Caki2 (cell line): ENCODE measurements at regions not wholly inside any gene's neighbourhood (a gene's known extent, or its start where the extent isn't known, plus 50 kb on each side); places are given as distances from the start of the nearest gene placed in this dataset.
"Not testable (repeated sequence)": the region's sequence is repeated elsewhere in the genome, so short reads cannot be mapped to it uniquely, and the experiment has no call there.

Experiments
- DNase-seq: peaks from one replicate; pipeline ENCODE4 v3.0.0-alpha.2; 2015; ENCODE audit warnings: low read depth
- in situ Hi-C: cut with HindIII; loops from 2 replicates; pipeline ENCODE4 v1.10.0; 2016; ENCODE audit warnings: low sequenced_read_pairs, low pct_unique_long_range_greater_than_20kb, mixed read lengths

DNA sequence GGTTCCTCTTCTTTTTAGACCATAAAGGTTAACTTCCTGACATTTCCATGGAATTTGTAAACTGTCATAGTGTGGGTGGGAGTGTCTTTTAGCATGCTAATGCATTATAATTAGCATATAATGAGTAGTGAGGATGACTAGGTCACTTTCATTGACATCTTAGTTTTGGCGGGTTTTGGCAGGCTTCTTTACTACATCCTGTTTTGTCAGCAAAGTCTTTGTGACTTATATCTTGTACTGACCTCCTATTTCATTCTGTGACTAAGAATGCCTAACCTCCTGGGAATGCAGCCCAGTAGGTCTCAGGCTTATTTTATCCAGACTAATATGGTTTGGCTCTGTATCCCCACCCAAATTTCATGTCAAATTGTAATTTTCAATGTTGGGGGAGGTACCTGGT is 149.6 kb upstream of the SYNCRIP start:
- in situ Hi-C loops = no loop called here
- DNase-seq = no peak

DNA sequence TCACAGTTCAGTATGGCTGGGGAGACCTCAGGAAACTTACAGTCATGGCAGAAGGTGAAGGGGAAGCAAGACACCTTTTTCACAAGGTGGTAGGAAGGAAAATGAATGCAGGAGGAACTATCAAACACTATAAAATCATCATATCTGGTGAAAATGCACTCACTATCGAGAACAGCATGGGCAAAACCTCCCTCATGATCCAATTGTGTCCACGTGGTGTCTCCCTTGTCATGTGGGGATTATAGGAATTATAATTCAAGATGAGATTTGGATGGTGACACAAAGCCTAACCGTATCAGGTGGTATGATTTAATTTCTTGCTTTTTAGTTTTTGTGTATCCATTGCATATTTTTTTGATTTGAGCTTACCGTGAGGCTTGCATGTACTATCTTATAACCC is 133.2 kb upstream of the SYNCRIP start:
- in situ Hi-C loops = no loop called here

DNA sequence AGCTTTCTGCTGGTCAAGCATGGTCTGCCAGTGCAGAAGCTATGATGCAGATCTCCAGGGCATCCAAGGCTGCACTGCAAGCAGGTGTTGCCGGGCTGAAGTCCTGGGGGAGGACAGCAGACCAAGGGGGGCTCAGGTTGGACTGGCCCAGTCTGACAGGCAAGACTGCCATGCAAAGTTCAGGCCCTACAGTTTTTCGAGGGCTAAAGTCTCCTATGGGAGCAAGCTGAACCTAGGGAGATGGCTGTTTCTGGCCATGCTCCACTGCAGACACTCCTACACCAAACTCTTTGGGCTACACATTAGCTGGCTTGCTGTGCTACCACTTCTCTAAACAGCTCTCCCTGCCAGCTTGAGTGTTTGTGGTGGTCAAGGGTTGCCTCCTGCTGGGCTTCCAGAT is 130.0 kb upstream of the SYNCRIP start:
- DNase-seq = no peak
- in situ Hi-C loops = no loop called here

More for the DNA sequence above, 133.2 kb upstream of the SYNCRIP start:
- no peak for DNase-seq

DNA sequence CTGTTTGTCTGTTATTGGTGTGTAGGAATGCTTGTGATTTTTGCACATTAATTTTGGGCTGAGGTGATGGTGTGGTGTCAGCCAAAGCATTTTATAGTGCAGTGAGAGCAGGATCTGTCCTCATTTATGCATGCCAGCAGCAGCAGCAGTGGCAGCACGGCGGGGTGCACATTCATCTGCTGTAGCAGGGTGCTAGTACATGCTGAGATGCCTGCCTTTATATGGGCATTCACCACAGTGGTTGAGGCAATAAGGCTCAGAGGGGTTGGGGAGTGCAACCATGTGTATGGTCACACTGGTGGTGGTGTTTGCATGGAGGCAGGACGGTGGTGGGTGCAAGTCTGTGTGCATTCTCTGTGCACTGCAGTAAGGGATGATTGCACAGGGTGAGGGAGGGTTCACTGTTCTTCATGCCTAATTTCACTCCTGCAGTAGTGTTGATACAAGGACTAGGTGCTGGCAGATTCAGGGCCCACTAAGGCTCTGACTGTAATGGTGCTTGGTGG is 129.3 kb upstream of the SYNCRIP start:
- in situ Hi-C loops = no loop called here
- no peak for DNase-seq

DNA sequence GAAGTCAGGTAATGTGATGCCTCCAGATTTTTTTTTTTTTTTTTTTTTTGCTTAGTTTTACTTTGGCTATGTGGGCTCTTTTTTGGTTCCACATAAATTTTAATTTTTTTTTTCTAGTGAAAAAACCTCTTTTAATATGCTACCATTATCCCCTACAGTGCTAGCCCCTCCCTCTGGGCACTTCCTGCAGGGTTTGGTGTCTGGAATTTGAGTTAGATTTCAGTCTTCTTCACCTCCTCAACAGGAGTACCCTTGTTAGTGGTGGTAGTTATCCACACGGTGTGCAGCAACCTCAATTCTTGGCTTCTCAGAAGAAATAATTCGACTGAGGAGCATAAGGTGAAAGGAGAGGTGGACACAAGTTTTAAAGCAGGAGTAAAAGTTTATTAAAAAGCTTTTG is 128.8 kb upstream of the SYNCRIP start:
- no peak for DNase-seq
- in situ Hi-C loops = no loop called here

DNA sequence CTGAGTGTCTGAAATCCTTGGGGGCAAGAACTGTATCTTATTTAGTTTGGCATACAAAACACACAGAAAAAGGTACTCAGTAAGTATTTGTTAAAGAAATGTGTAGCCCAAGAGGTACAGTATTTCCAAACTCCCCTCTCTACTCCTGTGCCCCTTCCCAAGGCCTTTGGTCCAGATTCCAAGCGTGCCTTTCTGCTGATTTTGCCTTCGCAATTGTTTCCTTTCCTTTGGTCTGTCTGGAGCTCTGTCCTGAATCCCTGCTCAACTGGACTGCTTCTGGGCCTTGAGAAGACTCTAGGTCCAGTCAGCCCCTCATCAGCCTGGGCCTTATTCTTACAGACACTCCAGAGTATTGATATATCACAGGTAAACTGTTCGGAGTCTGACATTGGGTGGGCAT is 122.2 kb upstream of the SYNCRIP start:
- in situ Hi-C loops = no loop called here
- DNase-seq = no peak

DNA sequence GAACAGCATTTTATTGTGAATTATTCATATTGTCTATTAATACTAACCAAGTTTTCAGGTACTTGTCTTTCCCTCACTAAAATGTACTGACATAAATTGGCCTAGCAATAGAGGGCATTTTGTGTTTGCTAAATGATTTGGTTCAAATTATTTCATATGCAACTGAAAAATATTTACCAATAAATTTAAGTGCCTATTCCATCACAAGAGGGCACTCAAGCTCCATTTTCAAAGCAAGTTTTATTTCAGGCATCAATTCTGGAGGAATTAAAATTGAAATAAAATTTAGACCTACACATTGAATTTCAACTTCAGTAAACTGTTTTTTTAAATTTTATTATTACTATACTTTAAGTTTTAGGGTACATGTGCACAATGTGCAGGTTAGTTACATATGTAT is 114.3 kb upstream of the SYNCRIP start:
- in situ Hi-C loops = no loop called here
- no peak for DNase-seq

DNA sequence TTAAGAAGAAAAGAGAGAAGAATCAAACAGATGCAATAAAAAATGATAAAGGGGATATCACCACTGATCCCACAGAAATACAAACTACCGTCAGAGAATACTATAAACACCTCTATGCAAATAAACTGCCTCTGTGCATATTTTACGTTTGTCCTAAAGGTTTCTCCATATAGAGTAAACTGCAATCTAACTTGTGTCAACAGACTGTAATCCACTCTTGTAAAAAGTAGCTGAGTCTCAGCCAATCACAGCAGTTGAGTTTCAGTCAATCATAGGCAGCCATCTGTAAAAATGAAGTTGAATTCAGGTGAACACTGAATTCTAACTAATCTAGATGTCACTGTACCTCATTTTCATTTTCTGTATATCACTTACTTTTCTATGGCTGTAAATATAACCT is 112.2 kb upstream of the SYNCRIP start:
- in situ Hi-C loops = no loop called here
- no peak for DNase-seq

DNA sequence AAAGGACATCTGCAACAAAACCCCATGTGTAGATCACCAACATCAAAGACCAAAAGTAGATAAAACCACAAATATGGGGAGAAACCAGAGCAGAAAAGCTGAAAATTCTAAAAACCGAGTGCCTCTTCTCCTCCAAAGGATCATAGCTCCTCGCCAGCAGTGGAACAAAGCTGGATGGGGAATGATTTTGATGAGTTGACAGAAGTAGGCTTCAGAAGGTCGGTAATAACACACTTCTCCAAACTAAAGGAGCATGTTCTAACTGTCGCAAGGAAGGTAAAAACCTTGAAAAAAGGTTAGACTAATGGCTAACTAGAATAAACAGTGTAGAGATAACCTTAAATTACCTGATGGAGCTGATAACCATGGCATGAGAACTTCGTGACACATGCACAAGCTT is 109.9 kb upstream of the SYNCRIP start:
- in situ Hi-C loops = no loop called here

DNA sequence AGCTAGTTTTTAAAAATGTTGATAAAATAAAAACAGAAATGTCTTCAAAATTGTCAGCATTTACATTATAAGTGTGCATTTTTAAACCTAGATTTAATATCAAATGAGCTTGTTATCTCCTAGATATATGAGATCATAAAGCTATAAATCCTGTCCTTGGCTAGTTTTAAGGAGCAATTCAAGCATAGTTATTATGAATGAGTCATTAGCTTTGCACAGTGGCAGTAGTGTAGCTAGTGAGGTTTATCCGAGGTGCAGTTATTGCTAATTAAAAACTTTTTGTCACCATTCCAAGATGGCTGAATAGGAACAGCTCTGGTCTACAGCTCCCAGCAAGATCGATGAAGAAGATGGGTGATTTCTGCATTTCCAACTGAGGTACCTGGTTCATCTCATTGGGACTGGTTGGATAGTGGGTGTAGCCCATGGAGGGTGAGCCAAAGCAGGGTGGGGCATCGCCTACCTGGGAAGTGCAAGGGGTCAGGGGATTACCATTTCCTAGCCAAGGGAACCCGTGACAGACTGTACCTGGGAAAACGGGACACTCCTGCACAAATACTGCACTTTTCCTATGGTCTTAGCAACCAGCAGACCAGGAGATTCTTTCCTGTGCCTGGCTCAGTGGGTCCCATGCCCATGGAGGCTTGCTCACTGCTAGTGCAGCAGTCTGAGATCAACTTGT is 108.8 kb upstream of the SYNCRIP start:
- in situ Hi-C loops = no loop called here
- DNase-seq = no peak

More for the DNA sequence above, 109.9 kb upstream of the SYNCRIP start:
- DNase-seq = no peak

DNA sequence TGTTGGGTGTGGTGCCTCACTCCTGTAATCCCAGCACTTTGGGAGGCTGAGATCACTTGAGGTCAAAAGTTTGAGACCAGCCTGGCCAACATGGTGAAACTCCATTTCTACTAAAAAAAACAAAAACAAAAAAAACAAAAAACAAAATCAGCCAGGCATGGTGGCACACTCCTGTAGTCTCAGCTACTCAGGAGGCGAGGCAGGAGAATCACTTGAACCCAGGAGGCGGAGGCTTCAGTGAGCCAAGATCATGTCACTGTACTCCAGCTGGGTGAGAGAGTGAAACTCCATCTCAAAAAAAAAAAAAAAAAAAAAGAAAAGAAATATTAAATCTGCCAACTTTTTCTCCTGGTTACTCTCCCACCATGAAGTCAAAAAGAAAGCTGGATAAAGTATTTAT is 107.5 kb upstream of the SYNCRIP start:
- in situ Hi-C loops = not testable (repeated sequence)

DNA sequence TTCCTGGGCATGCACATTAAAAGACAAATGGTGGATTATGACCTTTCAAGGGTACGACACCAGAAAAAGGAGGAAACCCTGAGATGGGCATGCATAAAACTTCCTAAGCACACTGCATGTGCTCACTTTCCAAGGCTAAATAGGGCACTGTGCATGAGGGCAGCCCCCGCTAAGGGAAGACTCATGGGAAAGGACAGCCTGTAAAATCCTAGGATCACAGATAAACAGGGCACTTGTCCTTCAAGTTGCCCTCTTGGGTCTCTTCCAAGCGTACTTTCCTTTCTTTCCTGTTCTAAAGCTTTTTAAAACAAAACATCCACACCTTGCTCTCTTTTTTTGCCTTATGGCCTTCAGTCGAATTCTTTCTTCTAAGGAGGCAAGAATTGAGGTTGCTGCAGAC is 106.5 kb upstream of the SYNCRIP start:
- DNase-seq = no peak
- in situ Hi-C loops = no loop called here

More for the DNA sequence above, 107.5 kb upstream of the SYNCRIP start:
- not testable (repeated sequence) for DNase-seq

DNA sequence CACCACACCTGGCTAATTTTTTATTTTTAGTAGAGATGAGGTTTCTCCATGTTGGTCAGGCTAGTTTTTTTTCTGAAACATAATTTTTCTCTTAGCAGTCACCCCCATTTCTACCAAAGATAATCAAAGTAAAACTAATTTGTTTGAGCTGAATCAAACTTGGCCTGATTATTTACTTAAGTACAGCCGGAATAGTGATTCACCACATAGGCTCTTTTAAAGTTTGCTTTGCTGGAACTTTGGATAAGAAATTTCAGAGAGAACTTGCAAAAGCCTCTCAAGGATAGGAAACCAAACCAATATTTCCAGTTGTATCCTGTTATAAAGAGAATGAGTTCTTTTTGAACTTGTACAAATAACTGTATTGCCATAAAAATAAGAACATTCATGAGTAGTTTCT is 105.0 kb upstream of the SYNCRIP start:
- in situ Hi-C loops = no loop called here
- DNase-seq = no peak

DNA sequence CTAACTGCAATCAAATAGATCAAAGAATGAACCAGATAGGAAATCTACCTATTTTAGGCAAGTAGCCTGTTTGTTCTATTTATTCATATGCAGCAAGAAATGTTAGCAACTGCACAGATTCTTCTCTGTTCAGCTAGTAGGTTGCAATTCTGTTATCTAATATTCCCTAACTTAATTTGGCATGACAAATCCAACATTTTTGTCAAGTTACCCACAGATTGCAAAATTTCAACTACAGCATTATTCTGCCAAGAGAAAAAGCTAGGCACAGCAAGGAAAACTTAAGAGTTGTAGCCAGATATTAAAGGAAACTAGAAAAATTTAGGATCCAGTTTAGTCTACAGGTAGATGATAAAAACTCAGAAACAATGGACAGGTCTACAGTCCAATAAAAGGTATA is 104.4 kb upstream of the SYNCRIP start:
- no peak for DNase-seq
- in situ Hi-C loops = no loop called here

DNA sequence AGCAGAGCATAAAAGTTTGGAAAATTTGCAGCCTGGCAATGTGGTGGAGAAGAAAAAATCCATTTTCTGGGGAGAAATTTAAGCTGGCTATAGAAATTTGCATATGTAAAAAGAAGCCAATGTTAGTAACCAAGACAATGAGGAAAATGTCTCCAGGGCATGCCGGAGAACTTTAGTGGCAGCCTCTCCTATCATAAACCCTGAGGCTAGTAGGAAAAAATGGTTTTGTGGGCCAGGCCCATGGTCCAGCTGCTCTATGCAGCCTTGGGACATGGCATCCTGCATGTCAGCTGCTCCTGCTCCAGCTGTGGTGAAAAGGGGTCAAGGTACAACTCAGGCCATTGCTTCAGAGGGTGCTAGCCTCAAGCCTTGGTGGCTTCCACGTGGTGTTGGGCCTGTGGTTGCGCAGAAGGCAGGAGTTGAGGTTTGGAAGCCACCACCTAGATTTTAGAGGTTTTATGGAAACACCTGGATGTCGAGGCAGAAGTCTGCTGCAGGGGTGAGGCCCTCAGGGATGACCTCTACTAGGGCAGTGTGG is 101.8 kb upstream of the SYNCRIP start:
- no peak for DNase-seq
- in situ Hi-C loops = no loop called here

DNA sequence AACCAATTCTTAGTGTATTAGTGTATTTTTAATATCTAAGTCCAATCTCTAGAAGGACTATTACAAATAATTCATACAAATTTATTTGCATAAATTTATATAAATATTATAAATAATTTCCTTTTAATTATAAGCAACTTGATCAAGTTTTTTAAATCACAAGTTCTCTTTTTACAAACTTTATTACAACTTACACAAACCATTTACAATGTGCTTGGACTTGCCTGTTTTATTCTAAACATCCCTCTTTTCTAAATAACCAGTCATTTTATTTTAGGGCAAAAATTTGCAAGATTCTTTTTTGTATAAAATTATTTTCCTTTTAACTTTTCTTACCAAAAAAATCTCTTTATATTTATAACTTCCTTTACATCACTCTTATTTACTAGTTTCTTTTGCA is 83.5 kb upstream of the SYNCRIP start:
- in situ Hi-C loops = no loop called here
- no peak for DNase-seq

DNA sequence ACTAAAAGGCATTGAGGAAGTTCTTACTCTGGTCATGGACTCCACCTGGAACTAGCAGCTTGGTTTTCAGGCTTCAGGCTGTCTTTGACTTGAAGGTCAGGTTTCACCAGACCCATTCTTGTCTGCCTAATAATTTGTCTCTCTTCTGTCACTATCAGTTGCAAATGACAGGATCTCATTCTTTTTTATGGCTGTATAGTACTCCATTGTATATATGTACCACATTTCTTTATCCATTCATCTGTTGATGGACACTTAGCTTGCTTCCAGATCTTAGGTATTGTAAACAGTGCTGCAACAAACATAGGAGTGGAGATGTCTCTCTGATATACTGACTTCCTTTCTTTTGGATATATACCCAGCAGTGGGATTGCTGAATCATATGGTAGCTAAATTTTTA is 73.1 kb upstream of the SYNCRIP start:
- DNase-seq = no peak

DNA sequence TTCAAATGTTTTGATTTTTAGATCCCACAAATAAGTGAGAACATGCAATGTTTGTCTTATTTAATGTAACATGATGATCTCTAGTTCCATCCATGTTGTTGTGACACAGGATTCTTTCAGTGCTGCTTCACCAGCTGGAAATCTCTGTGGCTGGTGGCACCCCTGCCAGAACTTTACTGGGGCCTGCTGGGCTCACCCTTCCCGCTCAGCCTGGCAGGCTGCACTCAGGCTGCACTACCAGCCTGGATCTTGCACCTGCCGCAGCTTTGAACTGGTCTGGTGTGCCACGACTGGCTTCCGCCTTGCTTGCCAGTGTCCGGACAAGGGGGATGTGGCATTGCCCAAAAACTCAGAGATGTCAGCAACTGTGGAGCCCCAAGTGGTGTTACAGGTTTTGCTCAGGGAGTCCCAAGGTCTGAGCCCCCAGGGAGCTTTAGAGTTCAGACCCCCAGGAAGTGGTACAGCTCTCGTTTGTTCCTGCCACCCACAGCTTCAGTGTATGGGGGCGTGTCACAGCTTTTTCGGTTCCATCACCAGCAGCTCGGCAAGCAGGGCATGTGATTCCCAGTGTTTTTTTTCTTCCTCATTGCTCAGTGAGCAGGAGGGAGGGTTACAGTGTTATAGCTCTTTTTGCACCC is 72.3 kb upstream of the SYNCRIP start:
- DNase-seq = no peak
- in situ Hi-C loops = no loop called here

More for the DNA sequence above, 73.1 kb upstream of the SYNCRIP start:
- in situ Hi-C loops = no loop called here

DNA sequence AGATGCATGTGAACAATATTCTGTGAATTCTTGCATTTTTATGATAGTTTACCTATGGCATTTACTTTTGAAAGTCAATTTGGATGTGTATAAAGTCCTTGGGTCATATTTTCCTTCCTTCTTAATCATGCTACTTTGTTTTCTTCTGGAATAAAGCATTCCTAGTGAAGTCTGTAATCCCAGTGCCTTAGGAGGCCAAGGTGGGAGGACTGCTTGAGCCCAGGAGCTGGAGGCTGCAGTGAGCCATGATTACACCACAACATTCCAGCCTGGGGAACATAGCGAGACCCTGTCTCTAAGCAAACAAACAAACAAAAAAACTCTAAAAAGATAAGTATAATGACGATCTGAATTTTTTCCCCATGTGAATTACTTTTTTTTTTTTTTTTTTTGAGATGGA is 69.7 kb upstream of the SYNCRIP start:
- in situ Hi-C loops = no loop called here
- no peak for DNase-seq
